Lung (tissue), 11 donors: ENCODE measurements at regions not wholly inside any gene's neighbourhood (a gene's known extent, or its start where the extent isn't known, plus 50 kb on each side); places are given as distances from the start of the nearest gene placed in this dataset.

Experiments
- ATAC-seq: fragments of 200-7000 bp; cut with Tn5 transposase; one replicate; pipeline ENCODE4 v1.9.1; 2020; ENCODE audit warnings: moderate number of reproducible peaks; ENCODE audit not compliant: insufficient read depth, low FRiP score
- DNase-seq, 3 donors: peaks; one replicate each; pipeline ENCODE4 v3.0.0-alpha.2; 2013 to 2017
- H3K27ac ChIP-seq, 2 donors: one replicate each; pipeline ENCODE4 v1.5.1; 2013; ENCODE audit warnings: mild to moderate bottlenecking in 2 of 2, moderate library complexity in 2 of 2, control low read depth in 1 of 2, inconsistent platforms in 1 of 2, low read depth in 1 of 2, low read length in 1 of 2
- H3K27me3 ChIP-seq, 3 donors: one replicate each; pipeline ENCODE4 v1.5.1; 2013; ENCODE audit warnings: low read length in 2 of 3; ENCODE audit not compliant: control insufficient read depth in 3 of 3, insufficient read depth in 3 of 3
- H3K36me3 ChIP-seq, 4 donors: one replicate each; pipeline ENCODE4 v1.5.1; 2013; ENCODE audit warnings: low read length in 4 of 4, mild to moderate bottlenecking in 1 of 4, moderate library complexity in 1 of 4; ENCODE audit not compliant: control insufficient read depth in 4 of 4, insufficient read depth in 4 of 4
- H3K4me1 ChIP-seq, 5 donors: one replicate each; pipeline ENCODE4 v1.5.1; 2013; ENCODE audit warnings: low read length in 5 of 5, mild to moderate bottlenecking in 2 of 5, moderate library complexity in 1 of 5; ENCODE audit not compliant: control insufficient read depth in 5 of 5, insufficient read depth in 5 of 5
- H3K4me3 ChIP-seq: one replicate; pipeline ENCODE4 v1.5.1; 2013; ENCODE audit warnings: mild to moderate bottlenecking, control low read depth, moderate library complexity
- H3K9ac ChIP-seq, 2 donors: one replicate each; pipeline ENCODE4 v1.5.1; 2013; ENCODE audit warnings: low read length in 2 of 2, control low read depth in 1 of 2; ENCODE audit not compliant: insufficient read depth in 1 of 2
- H3K9me3 ChIP-seq, 4 donors: one replicate each; pipeline ENCODE4 v1.5.1; 2013; ENCODE audit warnings: low read length in 3 of 4, mild to moderate bottlenecking in 1 of 4, moderate library complexity in 1 of 4; ENCODE audit not compliant: control insufficient read depth in 4 of 4, insufficient read depth in 3 of 4
- CTCF ChIP-seq: IDR thresholded peaks from 2 replicates; pipeline ENCODE4 v1.5.1; 2012; ENCODE audit warnings: mild to moderate bottlenecking; ENCODE audit errors: control extremely low read depth, extremely low read depth
- WGBS, 2 donors: extraction: QIAGEN DNeasy Blood & Tissue Kit; methylation state at CpG; one replicate each; pipeline ENCODE4 v1.1.7; 2013; 5-methylcytosine and 5-hydroxymethylcytosine counted together
- donor health status: control.
- donor health status: control.
- donor health status: Bipolar disorder and iron deficiency.
- donor health status: healthy.
- donor health status: DM: yes; HTN: yes; CAD: no.

DNA sequence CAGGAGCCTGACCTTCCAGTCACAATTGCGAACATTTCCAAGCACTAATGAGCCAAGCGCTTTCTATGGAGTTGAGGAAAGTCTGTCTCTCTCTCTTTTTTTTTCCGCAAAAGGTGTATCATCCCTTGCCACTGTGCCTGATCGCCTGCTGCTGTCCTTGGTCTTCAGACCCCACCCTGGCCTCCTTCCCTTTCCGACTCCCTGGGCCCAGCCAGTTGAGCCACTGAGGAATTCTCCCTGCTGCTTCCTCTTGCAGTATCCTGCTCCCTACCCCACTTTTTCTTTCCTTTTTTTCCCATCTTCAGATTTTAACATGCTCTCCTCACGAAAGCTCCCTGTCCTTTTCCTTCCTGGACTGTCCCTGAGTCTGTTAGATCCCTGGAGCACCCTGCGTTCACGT lies 396.5 kb upstream of the C2CD4B start:
- Histone ChIP-seq H3K4me1 (peaks cover 0 to 33% (median 12%) of the 10 kb centered on the region in 5 donors), H3K9ac (no peak overlapping the region), H3K27ac (no peak overlapping the region), H3K36me3 (no peaks in the 10 kb centered on the region), H3K4me3 (no peak overlapping the region), H3K9me3 (no peaks in the 10 kb centered on the region), H3K27me3 (no peaks in the 10 kb centered on the region)
- no peak for TF ChIP-seq CTCF
- WGBS, 2 donors, result 77 to 83% methylated on average over 8 of the region's 8 CpGs
- no peak for DNase-seq
- ATAC-seq, result no peak

DNA sequence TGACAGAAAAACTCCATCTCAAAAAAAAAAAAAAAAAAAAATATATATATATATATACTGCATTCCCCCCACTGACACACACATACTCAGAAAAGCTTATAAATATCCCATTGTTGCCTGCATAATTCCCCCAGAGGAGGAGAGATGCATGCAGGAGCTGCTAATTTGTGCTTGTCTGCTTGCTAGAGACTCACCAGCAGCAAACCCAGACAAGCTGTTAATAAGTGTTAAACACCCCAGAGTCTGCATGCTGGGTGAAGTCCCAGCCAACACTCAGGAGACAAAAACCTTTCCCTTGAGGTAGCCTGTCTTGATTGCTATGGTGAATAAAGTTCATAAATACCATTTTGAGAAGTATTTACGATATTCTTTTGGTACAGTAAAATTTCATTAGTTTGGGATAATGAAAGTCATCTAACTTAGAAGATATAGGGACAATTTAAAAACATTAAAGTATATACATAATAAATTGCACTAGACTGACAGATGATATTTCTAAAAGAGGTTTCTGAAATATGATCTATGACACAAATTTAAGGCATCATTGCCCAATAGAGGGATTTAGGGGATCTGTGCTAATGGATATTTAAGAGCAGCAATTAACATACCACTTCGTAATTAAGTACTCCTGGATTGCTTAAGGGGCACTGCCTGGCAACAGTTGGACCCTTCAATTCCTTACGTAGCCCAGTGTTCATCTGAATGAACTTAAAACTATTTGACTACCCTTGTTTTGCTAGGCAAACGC lies 400.0 kb upstream of the C2CD4B start:
- DNase-seq (peak in 1 of 3 donors; percentile 7), ATAC-seq (no peak)
- no peaks in the 10 kb centered on the region for H3K27me3 ChIP-seq
- no peaks in the 10 kb centered on the region for H3K36me3 ChIP-seq
- WGBS, 2 donors, result 76 to 85% methylated on average over 4 of the region's 4 CpGs
- no peak for TF ChIP-seq CTCF
- H3K4me1 ChIP-seq, result peaks cover 0 to 26% (median 9%) of the 10 kb centered on the region in 5 donors
- no peak overlapping the region for H3K4me3 ChIP-seq
- no peak overlapping the region for H3K9ac ChIP-seq
- H3K27ac ChIP-seq, result no peak overlapping the region
- H3K9me3 ChIP-seq, result peaks cover 0 to 2% (median 0%) of the 10 kb centered on the region in 4 donors

- DNase-seq (peak in 1 of 3 donors; percentile 31), ATAC-seq (no peak)
- Histone ChIP-seq H3K27me3 (no peaks in the 10 kb centered on the region), H3K36me3 (no peaks in the 10 kb centered on the region), H3K9ac (no peak overlapping the region), H3K9me3 (peaks cover 0 to 2% (median 0%) of the 10 kb centered on the region in 4 donors), H3K4me3 (no peak overlapping the region), H3K4me1 (peaks cover 1 to 29% (median 13%) of the 10 kb centered on the region in 5 donors), H3K27ac (no peak overlapping the region)
- TF ChIP-seq CTCF, result no peak
- WGBS, 2 donors, result 74 to 80% methylated on average over 3 of the region's 3 CpGs
Observed at GRCh38 chr15:62565634-62566026, 400.5 kb upstream of the C2CD4B start.
